Activated CD8-positive, alpha-beta memory T cell treated with anti-CD3 and anti-CD28 coated beads for 36 hours (primary cell): ENCODE measurements at regions not wholly inside any gene's neighbourhood (a gene's known extent, or its start where the extent isn't known, plus 50 kb on each side); places are given as distances from the start of the nearest gene placed in this dataset.

Experiments used
- CTCF ChIA-PET: fragments of 350-600 bp; sonication (Branson Sonifier 250); formaldehyde crosslinking; loops from one replicate; lab custom pipeline; 2021; ENCODE audit warnings: antibody characterized with exemption; lab: Charles Lee
- POLR2A ChIA-PET: fragments of 350-600 bp; sonication (Branson Sonifier 250); formaldehyde crosslinking; loops from one replicate; lab custom pipeline; 2021; ENCODE audit warnings: antibody characterized with exemption; lab: Charles Lee

- CTCF ChIA-PET = no interaction called here
- POLR2A ChIA-PET = no interaction called here
These were observed 546.1 kb upstream of the ADAMTS5 start for GRCh38 chr21:27513016-27513415.

GRCh38 chr21:27511233-27511632 lies 544.3 kb upstream of the ADAMTS5 start:
- CTCF ChIA-PET = no interaction called here
- POLR2A ChIA-PET = no interaction called here

- ChIA-PET CTCF (no interaction called here), POLR2A (no interaction called here)
These were observed 540.8 kb upstream of the ADAMTS5 start for GRCh38 chr21:27507695-27508094.

DNA sequence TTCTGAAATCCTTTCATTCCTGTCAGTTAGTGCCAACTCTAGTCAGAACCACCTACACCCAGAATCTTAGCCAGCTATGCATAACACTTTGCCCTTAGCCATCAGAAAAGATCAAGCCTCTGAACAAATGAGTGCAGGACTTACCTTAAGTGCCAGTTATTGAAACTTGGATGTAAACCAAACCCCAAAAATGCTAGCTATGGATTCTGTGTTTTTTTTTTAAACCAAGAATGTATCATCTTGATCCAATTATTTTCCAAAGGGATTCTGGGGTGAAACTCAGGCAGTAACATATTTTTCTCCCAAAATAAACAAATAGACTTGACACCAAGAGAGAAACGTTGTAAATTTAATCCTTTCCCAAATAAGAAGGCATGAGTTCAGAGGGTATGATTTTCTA lies 538.6 kb upstream of the ADAMTS5 start:
- ChIA-PET POLR2A (no interaction called here), CTCF (no interaction called here)

DNA sequence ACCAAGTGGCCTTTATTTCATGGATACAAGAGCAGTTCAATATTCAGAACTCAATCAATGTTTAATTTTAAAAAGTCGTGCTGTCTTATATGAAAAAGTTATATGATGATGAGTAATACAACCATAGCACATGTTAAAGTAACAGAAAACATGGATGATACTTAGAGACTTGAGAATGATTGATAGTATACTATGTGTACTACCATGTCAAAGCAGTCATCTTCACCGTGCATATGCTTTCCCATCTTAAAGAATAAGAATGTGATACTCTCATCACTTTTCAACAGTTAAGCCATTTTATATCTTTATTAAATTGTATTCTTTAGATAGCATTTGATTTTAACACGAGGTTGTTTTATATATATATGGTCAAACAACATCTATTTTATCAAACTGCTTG lies 535.9 kb upstream of the ADAMTS5 start:
- ChIA-PET POLR2A (no interaction called here), CTCF (no interaction called here)

DNA sequence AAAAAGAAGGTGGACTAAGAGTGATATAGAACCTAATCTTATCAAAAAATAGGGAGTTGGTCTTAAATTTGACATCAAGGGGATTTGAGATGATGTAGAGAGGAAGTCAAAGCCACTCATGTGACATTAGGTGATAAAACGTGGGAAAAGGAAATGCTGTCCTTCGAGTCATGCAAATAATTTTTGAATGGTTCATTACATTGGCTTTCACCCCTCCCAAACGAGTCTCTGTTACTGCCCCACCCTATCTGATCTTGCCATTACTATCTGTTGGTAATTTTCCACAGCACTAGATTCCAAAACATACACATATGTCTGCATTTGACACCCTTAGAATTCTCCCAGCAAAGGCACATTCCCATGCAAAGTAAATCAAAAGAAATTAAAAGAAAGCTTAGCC lies 531.1 kb upstream of the ADAMTS5 start:
- ChIA-PET CTCF (no interaction called here), POLR2A (no interaction called here)

- CTCF ChIA-PET = no interaction called here
- POLR2A ChIA-PET = no interaction called here
These were observed 528.9 kb upstream of the ADAMTS5 start for GRCh38 chr21:27495836-27496235.

GRCh38 chr21:27493542-27493941 lies 526.7 kb upstream of the ADAMTS5 start:
- ChIA-PET POLR2A (no interaction called here), CTCF (no interaction called here)

DNA sequence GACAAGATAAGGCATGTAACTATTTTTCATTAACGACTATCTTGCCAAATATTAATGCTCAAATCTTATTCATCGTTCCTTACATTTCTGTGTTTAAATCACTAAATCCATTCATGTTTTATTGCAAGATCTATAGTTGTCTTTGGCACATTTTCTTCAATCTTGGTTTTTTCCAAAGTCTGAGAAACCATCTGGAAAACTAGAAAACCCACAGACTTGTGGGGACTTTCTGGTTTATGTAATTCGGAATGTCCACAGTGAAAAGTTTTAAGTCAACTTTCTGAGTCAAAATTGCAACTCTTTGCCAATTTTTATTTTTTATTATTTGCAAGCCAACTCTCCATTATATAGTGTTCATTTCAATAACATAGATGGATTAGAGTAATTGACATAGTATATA lies 520.8 kb upstream of the ADAMTS5 start:
- CTCF ChIA-PET = no interaction called here
- POLR2A ChIA-PET = no interaction called here

- ChIA-PET CTCF (no interaction called here), POLR2A (no interaction called here)
These were observed 514.0 kb upstream of the ADAMTS5 start for GRCh38 chr21:27480841-27481261.

DNA sequence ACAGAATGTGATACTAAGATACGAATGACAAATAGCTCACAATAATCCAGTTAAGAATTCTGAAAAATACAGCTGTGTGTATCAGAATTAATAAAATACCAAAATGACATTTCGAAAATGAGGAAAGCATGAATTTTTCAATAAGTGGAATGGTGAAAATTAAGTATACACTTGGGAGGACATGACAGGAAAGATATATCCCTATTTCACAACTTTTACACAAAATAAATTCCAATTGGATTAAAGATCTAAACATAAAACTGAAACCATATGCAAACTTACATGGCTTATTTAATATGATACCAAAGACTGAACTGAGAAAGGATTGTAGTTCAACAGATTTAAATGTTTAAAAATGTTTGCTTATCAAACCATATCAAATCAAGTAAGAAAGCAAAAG lies 510.4 kb upstream of the ADAMTS5 start:
- CTCF ChIA-PET = no interaction called here
- POLR2A ChIA-PET = no interaction called here

GRCh38 chr21:27476696-27477095 lies 509.8 kb upstream of the ADAMTS5 start:
- ChIA-PET POLR2A (no interaction called here), CTCF (no interaction called here)

DNA sequence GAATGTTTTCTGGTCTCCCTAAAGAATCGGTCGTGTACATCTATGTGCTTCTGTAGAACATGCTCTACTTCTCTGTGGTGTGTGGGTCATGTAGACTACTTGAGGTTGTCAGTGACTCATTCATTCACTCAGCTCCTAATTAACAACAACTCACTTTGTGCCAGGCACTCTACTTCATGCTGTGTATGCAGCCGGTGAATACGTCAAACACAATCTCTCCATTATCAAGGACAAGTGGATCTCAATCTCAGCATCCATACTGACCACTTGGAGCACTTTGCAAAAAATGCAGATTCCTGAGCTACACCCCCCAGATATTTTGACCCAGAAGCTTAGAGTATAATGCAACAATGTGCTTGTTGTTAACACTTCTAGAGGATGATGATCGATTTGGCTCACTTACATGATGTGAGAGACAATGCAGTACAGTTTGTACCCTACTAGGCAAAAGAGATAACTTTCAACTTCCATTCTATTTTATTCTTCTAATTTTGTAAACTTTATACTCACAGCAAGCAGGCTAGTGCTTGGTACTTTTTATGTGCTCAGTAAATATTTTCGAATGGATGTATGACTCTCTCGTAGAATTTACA lies 508.6 kb upstream of the ADAMTS5 start:
- CTCF ChIA-PET = no interaction called here
- POLR2A ChIA-PET = no interaction called here

DNA sequence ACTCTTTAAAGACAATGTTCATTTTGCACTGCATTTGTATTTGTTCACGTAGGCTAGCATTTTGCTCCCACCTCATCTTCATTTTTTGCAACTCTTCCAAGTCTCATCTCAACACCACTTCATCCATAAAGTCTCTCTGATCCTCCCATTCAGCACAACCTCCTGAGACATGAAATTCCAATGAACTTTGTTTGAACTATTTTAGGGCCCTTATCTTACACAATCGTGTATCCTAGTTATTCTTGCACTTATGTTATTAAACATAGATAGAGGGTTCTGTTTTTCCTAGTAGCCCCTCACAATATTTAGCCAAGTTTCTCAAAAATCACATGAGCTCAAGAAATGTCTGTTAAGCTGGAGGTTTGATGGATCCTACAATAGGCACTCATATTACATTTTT lies 500.5 kb upstream of the ADAMTS5 start:
- POLR2A ChIA-PET = no interaction called here

DNA sequence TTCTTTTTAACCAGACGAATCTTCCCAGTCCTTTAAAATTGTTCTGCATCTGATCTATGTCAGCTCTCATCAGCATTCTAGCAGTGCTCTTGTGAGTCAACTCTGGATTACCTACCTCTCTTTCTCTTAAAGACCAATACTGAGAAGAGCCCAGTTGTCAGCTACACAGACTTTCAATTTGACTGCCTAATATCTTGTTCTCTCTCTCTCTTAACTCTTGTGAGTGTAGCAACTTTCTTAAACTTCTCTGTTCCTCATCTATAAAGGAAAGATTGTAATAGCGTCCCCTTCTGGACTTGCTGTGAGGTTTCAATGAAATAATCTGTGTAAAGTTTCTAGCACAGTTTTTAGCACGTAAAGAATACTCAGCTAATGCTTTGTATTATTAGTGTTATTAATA lies 499.3 kb upstream of the ADAMTS5 start:
- ChIA-PET CTCF (no interaction called here), POLR2A (no interaction called here)

More for the DNA sequence above, 500.5 kb upstream of the ADAMTS5 start:
- CTCF ChIA-PET = no interaction called here

DNA sequence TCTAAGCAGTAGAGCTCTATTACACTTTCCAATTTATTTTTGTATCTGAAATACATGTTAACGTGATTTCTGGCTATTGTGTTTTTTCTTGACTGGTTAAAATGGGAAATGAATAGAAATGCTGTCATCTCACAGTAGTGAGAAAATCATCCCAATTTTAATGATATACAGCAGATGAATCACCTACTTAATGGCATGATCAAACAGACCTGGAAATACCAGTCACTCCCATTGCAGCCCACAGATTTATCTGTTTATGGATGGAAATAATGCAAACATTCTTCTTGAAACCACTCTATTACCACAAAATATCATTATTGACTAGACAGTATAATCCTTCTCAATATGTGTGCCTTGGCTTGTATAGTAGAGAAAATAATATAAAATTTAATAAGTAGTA lies 497.8 kb upstream of the ADAMTS5 start:
- ChIA-PET POLR2A (no interaction called here), CTCF (no interaction called here)

- ChIA-PET POLR2A (no interaction called here), CTCF (no interaction called here)
These were observed 495.8 kb upstream of the ADAMTS5 start for GRCh38 chr21:27462726-27463125.

DNA sequence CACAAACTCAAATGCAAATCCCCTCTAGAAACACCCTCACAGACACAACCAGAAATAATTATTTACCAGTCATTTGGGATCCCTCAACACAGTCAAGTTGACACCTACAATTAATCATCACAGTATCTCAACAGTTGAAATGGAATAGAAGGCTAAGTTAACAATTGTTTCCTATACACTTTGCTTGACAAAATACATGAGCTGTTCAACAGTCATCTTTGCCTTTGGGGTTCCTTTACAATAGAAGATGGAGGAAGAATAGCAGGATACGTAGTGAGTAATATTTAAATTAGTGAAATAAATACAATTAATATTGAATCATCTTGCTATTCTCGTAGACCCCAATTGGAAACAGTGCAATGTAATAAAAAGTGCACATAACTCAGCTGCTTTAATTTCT lies 487.3 kb upstream of the ADAMTS5 start:
- ChIA-PET CTCF (no interaction called here), POLR2A (no interaction called here)

- POLR2A ChIA-PET = no interaction called here
- CTCF ChIA-PET = no interaction called here
These were observed 484.2 kb upstream of the ADAMTS5 start for GRCh38 chr21:27451116-27451515.

DNA sequence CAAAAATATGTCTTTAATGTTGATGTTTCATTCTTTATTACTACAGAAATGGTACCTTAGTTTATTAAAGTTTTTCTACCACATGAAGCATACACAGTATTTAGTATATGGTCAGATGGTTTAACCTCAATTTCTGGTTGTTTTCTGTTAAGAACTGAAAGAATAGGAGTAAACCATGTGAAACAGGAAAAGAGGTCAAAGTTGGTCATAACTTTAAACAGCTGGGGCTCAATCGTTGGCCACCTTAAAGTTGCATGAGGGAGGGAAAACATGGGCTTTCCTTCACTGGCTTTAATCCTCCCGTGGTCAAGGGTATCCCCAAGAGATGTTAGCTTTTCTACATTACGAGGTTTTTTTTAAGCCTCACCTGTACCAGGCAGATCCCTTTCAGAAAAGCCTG lies 483.3 kb upstream of the ADAMTS5 start:
- CTCF ChIA-PET = no interaction called here
- POLR2A ChIA-PET = no interaction called here

DNA sequence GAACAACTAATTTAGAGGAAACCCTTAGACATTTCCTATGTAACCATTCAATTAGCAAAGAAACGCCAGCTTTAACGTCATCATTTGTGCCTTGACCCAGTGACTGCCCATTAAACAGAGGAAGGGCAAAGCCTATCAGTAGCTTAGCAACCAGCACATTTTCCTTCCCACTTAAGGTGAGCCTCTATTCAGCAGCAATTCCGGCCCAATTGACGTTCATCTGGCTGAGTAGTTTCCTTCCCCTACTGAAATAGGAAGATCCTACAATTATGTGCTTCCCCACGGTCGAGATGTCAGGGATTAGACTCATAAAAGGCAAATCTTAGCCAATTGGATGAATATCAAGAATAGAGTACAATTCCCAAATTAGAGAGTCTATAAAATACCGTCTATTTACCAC lies 482.1 kb upstream of the ADAMTS5 start:
- CTCF ChIA-PET = no interaction called here

DNA sequence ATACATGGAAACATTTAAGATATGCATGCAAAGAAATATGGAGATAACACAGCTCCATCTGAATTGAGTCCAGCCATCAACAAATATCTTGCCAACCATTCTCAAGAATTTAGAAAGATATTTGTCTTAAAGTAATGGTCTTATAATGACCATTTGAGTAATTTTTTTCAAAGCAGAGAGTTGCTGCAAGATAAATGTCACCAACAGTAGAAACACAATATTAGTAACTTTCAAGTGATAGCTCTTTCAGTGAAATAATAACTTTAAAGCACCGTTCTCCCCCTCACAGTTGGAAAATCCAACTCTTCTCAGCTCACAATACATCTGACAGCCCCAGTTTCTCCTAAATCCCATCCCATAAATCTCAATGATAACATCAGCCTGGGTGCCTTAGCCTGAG lies 481.0 kb upstream of the ADAMTS5 start:
- POLR2A ChIA-PET = no interaction called here

More for the DNA sequence above, 482.1 kb upstream of the ADAMTS5 start:
- POLR2A ChIA-PET = no interaction called here

More for the DNA sequence above, 481.0 kb upstream of the ADAMTS5 start:
- CTCF ChIA-PET = interaction anchor here (0.6 kb wide), 1 partner anchor 11 kb away, joined by 3 read pairs; no protein-coding TSS in a partner anchor
